Liver (tissue), 8 donors: ENCODE measurements at regions not wholly inside any gene's neighbourhood (a gene's known extent, or its start where the extent isn't known, plus 50 kb on each side); places are given as distances from the start of the nearest gene placed in this dataset.

ENCODE experiments used
- DNase-seq: peaks from one replicate; pipeline ENCODE4 v3.0.0-alpha.2; 2017; ENCODE audit warnings: low spot score
- H3K27ac ChIP-seq, 2 donors: one replicate each; pipeline ENCODE4 v1.7.0; 2013; ENCODE audit warnings: inconsistent platforms in 2 of 2, low read length in 2 of 2, control low read depth in 1 of 2, low read depth in 1 of 2, mild to moderate bottlenecking in 1 of 2
- H3K27me3 ChIP-seq, 4 donors: one replicate each; pipeline versions ENCODE4 v1.6.1 to v1.7.0; 2013; ENCODE audit warnings: low read length in 3 of 4, inconsistent platforms in 1 of 4, mild to moderate bottlenecking in 1 of 4, moderate library complexity in 1 of 4; ENCODE audit not compliant: control insufficient read depth in 4 of 4, insufficient read depth in 4 of 4
- H3K36me3 ChIP-seq, 4 donors: one replicate each; pipeline versions ENCODE4 v1.6.1 to v1.7.0; 2013; ENCODE audit warnings: low read length in 3 of 4, mild to moderate bottlenecking in 3 of 4, low read depth in 1 of 4, moderate library complexity in 1 of 4; ENCODE audit not compliant: control insufficient read depth in 4 of 4, insufficient read depth in 3 of 4
- H3K4me1 ChIP-seq, 4 donors: one replicate each; pipeline versions ENCODE4 v1.6.1 to v1.7.0; 2013; ENCODE audit warnings: low read length in 3 of 4, mild to moderate bottlenecking in 3 of 4, moderate library complexity in 1 of 4; ENCODE audit not compliant: control insufficient read depth in 4 of 4, insufficient read depth in 4 of 4
- H3K4me3 ChIP-seq, 3 donors: one replicate each; pipeline versions ENCODE4 v1.6.1 to v1.7.0; 2013; ENCODE audit warnings: low read length in 3 of 3, control low read depth in 1 of 3, low read depth in 1 of 3, mild to moderate bottlenecking in 1 of 3
- H3K9ac ChIP-seq, 2 donors: one replicate each; pipeline ENCODE4 v1.7.0; 2013; ENCODE audit warnings: low read length in 2 of 2, mild to moderate bottlenecking in 2 of 2, moderate library complexity in 2 of 2, control low read depth in 1 of 2, low read depth in 1 of 2
- H3K9me3 ChIP-seq, 4 donors: one replicate each; pipeline versions ENCODE4 v1.6.1 to v1.7.0; 2013; ENCODE audit warnings: low read length in 3 of 4; ENCODE audit not compliant: control insufficient read depth in 4 of 4
- ATF3 ChIP-seq: IDR thresholded peaks from 2 replicates; pipeline ENCODE4 v1.6.1; 2016; ENCODE audit warnings: antibody characterized with exemption
- EGR1 ChIP-seq, 2 donors: IDR thresholded peaks; 2 replicates each; pipeline ENCODE4 v1.6.1; 2016 to 2018; ENCODE audit warnings: antibody characterized with exemption in 2 of 2, low read depth in 2 of 2
- FOXA1 ChIP-seq: IDR thresholded peaks from 2 replicates; pipeline ENCODE4 v1.6.1; 2016; ENCODE audit warnings: antibody characterized with exemption
- FOXA2 ChIP-seq: IDR thresholded peaks from 2 replicates; pipeline ENCODE4 v1.6.1; 2016; ENCODE audit warnings: antibody characterized with exemption
- GABPA ChIP-seq, 2 donors: IDR thresholded peaks in 1 of 2; conservative IDR thresholded peaks in 1 of 2; 2 replicates each; pipeline ENCODE4 v1.6.1; 2016; ENCODE audit warnings: antibody characterized with exemption in 2 of 2, mild to moderate bottlenecking in 1 of 2, moderate library complexity in 1 of 2
- HNF4A ChIP-seq, 2 donors: conservative IDR thresholded peaks; 2 replicates each; pipeline ENCODE4 v1.6.1; 2016; ENCODE audit warnings: antibody characterized with exemption in 2 of 2, mild to moderate bottlenecking in 2 of 2
- HNF4G ChIP-seq: IDR thresholded peaks from 2 replicates; pipeline ENCODE4 v1.6.1; 2016; ENCODE audit warnings: antibody characterized with exemption
- JUND ChIP-seq, 2 donors: IDR thresholded peaks; 2 replicates each; pipeline ENCODE4 v1.6.1; 2016; ENCODE audit warnings: antibody characterized with exemption in 2 of 2
- MAX ChIP-seq: IDR thresholded peaks from 2 replicates; pipeline ENCODE4 v1.6.1; 2016; ENCODE audit warnings: antibody characterized with exemption
- NR2F2 ChIP-seq: IDR thresholded peaks from 2 replicates; pipeline ENCODE4 v1.6.1; 2016; ENCODE audit warnings: antibody characterized with exemption
- RAD21 ChIP-seq, 2 donors: IDR thresholded peaks; 2 replicates each; pipeline ENCODE4 v1.6.1; 2016; ENCODE audit warnings: antibody characterized with exemption in 2 of 2, mild to moderate bottlenecking in 2 of 2
- REST ChIP-seq: IDR thresholded peaks from 2 replicates; pipeline ENCODE4 v1.6.1; 2016; ENCODE audit warnings: antibody characterized with exemption, mild to moderate bottlenecking
- RXRA ChIP-seq, 2 donors: IDR thresholded peaks; 2 replicates each; pipeline ENCODE4 v1.6.1; 2017 to 2018; ENCODE audit warnings: antibody characterized with exemption in 2 of 2, mild to moderate bottlenecking in 1 of 2
- SP1 ChIP-seq: IDR thresholded peaks from 2 replicates; pipeline ENCODE4 v1.6.1; 2018; ENCODE audit warnings: antibody characterized with exemption, mild to moderate bottlenecking
- TAF1 ChIP-seq: conservative IDR thresholded peaks from 2 replicates; pipeline ENCODE4 v1.6.1; 2016; ENCODE audit warnings: antibody characterized with exemption, mild to moderate bottlenecking
- YY1 ChIP-seq: IDR thresholded peaks from 2 replicates; pipeline ENCODE4 v1.6.1; 2016; ENCODE audit warnings: antibody characterized with exemption, mild to moderate bottlenecking
- ZBTB33 ChIP-seq: IDR thresholded peaks from 2 replicates; pipeline ENCODE4 v1.6.1; 2016; ENCODE audit warnings: antibody characterized with exemption
- WGBS: extraction: QIAGEN DNeasy Blood & Tissue Kit; methylation state at CpG from one replicate; pipeline ENCODE4 v1.1.7; 2013; 5-methylcytosine and 5-hydroxymethylcytosine counted together
- TF ChIP-seq, protein P1 (sequence below): fragments of 150-350 bp; IDR thresholded peaks from 2 replicates; pipeline ENCODE4 v1.5.1; 2017; ENCODE audit warnings: improper control_type of control experiment, low read depth, low read length; ENCODE audit not compliant: missing input control
- donor health status: healthy.
- donor health status: healthy.
- donor health status: healthy.
- donor health status: healthy.
- donor health status: healthy.

GRCh38 chr15:25248583-25249235 is 190.1 kb downstream of the UBE3A start:
- no peak overlapping the region for H3K27ac ChIP-seq
- peaks cover 0 to 2% (median under 1%) of the 10 kb centered on the region in 4 donors for H3K36me3 ChIP-seq
- 88% methylated on average over 8 of the region's 8 CpGs for WGBS
- no peak overlapping the region for H3K4me3 ChIP-seq
- H3K27me3 ChIP-seq, result no peaks in the 10 kb centered on the region
- DNase-seq, result no peak
- no peak for TF ChIP-seq RAD21 (IDR thresholded peaks at IDR 0.05)
- no peak for TF ChIP-seq REST
- peaks cover 3 to 15% (median 6%) of the 10 kb centered on the region in 4 donors for H3K9me3 ChIP-seq
- H3K9ac ChIP-seq, result no peak overlapping the region
- H3K4me1 ChIP-seq, result no peaks in the 10 kb centered on the region

- H3K27ac ChIP-seq, result no peak overlapping the region
- no peaks in the 10 kb centered on the region for H3K27me3 ChIP-seq
- no peak overlapping the region for H3K4me3 ChIP-seq
- 88% methylated on average over 13 of the region's 13 CpGs for WGBS
- no peak overlapping the region for H3K9ac ChIP-seq
- H3K9me3 ChIP-seq, result peaks cover 3 to 18% (median 6%) of the 10 kb centered on the region in 4 donors
- TF ChIP-seq FOXA1 (no peak), ZBTB33 (no peak), REST (no peak), FOXA2 (no peak), ATF3 (no peak), TAF1 (no peak), YY1 (no peak), RXRA (IDR thresholded peaks at IDR 0.05) (no peak), GABPA (IDR thresholded peaks at IDR 0.05 in 1 of 2, conservative IDR thresholded peaks at IDR 0.05 in 1 of 2) (no peak), MAX (no peak), JUND (IDR thresholded peaks at IDR 0.05) (no peak), RAD21 (IDR thresholded peaks at IDR 0.05) (no peak), NR2F2 (no peak), SP1 (no peak), EGR1 (IDR thresholded peaks at IDR 0.05; ENCODE audit: low read depth in 2 of 2) (no peak), HNF4A (conservative IDR thresholded peaks at IDR 0.05) (no peak), HNF4G (no peak)
- TF ChIP-seq, protein P1, sequence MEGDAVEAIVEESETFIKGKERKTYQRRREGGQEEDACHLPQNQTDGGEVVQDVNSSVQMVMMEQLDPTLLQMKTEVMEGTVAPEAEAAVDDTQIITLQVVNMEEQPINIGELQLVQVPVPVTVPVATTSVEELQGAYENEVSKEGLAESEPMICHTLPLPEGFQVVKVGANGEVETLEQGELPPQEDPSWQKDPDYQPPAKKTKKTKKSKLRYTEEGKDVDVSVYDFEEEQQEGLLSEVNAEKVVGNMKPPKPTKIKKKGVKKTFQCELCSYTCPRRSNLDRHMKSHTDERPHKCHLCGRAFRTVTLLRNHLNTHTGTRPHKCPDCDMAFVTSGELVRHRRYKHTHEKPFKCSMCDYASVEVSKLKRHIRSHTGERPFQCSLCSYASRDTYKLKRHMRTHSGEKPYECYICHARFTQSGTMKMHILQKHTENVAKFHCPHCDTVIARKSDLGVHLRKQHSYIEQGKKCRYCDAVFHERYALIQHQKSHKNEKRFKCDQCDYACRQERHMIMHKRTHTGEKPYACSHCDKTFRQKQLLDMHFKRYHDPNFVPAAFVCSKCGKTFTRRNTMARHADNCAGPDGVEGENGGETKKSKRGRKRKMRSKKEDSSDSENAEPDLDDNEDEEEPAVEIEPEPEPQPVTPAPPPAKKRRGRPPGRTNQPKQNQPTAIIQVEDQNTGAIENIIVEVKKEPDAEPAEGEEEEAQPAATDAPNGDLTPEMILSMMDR, result no peak
- DNase-seq, result no peak
- H3K4me1 ChIP-seq, result no peaks in the 10 kb centered on the region
- peaks cover 0 to 2% (median 2%) of the 10 kb centered on the region in 4 donors for H3K36me3 ChIP-seq
These were observed 189.4 kb downstream of the UBE3A start for GRCh38 chr15:25249236-25250010.
